CD4-positive, alpha-beta T cell treated with Interleukin-10 for 1 hour (primary cell): ENCODE measurements at regions not wholly inside any gene's neighbourhood (a gene's known extent, or its start where the extent isn't known, plus 50 kb on each side); places are given as distances from the start of the nearest gene placed in this dataset.
"Not testable (repeated sequence)": the region's sequence is repeated elsewhere in the genome, so short reads cannot be mapped to it uniquely, and the experiment has no call there.

Source experiments
- DNase-seq: peaks from one replicate; pipeline ENCODE4 v3.0.0-alpha.2; 2020

GRCh38 chr19:33866696-33867095 lies 70.0 kb downstream of the KCTD15 start:
- DNase-seq = no peak

DNA sequence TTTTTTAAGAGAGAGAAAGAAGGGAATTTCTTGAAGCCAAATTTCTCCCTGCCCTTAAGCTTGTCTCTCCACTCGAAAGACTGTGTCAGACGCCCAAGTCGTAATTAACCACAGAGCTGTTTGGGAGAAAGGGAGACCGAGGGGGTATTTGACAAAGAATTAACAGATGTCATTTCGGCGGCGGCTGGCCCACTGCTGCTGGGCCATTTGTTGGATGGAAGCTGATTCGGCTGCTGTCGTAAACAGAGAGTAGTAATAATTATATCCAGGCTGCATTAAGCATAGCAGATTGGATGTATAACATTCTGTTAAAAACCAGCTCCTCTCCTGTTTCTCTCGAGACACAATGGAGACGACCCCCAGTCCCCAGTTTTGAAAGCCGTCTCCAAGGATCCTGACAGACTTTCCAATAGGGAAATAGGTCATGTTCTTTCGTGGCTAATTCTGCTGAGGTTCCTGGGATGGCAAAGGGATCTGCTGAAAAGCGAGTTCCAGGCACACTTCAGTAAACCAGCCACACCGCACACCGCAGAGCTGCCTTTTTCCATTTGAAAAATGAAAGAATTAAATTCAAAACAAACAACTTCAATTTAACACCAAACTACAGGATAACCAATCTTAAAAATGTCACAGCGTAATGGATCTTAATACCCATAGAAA lies 71.5 kb downstream of the KCTD15 start:
- DNase-seq = no peak

DNA sequence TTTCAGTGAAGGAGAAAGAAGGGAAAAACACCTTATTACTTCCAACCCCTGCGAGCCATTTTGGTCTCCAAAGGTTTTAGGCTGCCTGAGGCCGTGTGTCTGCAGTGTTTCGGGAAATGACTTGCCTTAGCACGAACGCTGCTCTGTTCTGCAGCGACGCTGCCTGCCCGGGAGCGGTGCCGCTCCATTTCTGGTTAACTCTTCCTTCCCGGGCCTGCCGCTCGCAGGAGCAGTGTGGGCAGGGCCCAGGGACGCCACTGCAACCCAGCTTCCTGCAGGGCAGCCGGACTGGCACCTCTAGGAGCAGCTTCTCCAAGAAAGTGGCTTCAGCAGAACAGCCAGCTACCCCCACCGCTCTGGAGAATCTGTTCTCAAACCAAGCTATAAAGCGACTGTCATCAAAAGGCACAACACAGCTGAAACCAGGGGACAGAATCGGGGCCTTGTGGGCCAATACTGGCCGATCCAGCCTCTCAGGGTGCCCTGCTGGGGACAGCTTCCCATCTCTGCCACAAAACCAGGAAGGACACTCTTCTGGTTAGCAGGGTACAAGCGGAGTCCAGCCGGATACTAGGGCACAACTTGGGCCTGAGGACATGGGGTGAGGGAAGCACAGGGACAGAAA lies 72.2 kb downstream of the KCTD15 start:
- DNase-seq = no peak

GRCh38 chr19:33870298-33870932 lies 73.7 kb downstream of the KCTD15 start:
- not testable (repeated sequence) for DNase-seq

GRCh38 chr19:33871605-33872004 lies 74.9 kb downstream of the KCTD15 start:
- no peak for DNase-seq

GRCh38 chr19:33872445-33873320 lies 76.0 kb downstream of the KCTD15 start:
- no peak for DNase-seq

GRCh38 chr19:33875071-33875470 lies 78.4 kb downstream of the KCTD15 start:
- no peak for DNase-seq

- no peak for DNase-seq
These were observed 79.5 kb downstream of the KCTD15 start for GRCh38 chr19:33876192-33876591.

- DNase-seq = no peak
These were observed 81.4 kb downstream of the KCTD15 start for GRCh38 chr19:33878030-33878544.

DNA sequence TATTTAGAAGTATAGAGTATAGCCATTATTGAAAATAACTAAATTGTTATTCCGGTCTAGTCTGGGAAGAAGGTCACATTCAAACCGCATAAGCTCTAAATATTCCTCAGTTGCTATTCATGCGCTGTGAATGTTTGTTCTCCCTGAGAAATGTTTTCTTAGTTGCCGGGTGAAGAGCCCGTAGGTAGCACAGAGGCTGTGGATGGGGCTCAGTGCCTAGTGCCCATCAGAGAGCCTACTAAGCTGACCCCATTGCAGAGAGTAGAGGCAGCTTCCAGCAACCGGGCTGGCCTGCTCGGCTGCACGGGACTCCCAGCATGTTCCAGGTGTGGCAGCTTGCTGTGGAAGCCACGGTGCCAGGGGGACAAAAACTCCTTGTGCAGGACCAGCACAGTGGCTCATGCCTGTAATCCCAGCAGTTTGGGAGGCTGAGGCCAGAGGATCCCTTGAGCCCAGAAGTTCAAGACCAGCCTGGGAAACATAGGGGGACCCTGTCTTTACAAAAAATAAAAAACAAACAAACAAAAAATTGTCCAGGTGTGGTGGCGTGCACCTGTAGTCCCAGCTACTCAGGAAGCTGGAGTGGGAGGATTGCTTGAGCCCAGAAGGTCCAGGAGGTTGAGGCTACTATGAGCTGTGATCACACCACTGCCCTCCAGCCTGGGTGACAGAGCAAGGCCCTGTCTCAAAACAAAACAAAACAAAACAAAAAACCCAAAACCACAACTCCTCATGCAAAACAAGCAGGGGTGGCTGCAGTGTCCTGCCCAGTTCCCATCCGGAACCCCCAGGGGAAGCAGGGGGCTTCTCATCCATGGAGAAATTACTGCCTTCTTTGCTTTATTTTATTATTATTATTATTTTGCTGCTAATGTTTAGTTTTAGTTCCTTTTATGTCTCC lies 82.5 kb downstream of the KCTD15 start:
- DNase-seq = no peak

DNA sequence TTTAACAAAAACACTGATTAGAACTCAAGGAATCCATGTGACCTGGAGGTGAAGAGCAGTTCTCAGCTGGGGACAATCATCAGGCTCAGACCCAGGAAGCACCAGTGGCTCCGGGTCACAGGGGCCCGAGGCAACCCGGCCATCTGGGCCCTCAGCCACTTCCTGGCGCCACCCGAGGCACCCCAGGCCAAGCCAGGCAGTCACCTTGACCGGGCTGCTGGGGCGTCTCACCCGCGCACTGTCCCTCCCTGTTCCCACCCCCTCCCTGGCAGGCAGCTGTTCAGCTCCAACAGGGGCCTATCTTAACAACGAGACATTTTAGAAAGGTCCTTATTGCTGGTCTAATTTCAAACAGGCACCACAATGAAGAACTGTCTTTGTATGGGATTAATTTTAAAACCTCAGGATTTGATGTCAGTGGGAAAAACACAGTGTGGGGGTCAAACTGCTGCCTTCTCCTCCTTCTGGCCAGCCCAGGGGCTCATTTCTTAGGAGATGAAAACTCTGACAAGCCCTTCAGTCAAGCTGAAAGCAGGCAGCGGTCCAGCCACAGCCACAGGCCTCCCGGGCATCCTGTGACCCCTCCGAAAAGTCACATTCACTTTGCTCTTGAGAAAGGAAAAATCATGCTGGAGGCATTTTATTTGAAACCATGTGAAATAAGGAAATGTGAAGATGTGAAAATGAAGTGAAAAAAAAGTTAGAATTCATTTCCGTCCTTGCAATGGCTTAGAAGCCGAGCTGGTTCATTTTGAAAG lies 83.3 kb downstream of the KCTD15 start:
- DNase-seq = no peak

DNA sequence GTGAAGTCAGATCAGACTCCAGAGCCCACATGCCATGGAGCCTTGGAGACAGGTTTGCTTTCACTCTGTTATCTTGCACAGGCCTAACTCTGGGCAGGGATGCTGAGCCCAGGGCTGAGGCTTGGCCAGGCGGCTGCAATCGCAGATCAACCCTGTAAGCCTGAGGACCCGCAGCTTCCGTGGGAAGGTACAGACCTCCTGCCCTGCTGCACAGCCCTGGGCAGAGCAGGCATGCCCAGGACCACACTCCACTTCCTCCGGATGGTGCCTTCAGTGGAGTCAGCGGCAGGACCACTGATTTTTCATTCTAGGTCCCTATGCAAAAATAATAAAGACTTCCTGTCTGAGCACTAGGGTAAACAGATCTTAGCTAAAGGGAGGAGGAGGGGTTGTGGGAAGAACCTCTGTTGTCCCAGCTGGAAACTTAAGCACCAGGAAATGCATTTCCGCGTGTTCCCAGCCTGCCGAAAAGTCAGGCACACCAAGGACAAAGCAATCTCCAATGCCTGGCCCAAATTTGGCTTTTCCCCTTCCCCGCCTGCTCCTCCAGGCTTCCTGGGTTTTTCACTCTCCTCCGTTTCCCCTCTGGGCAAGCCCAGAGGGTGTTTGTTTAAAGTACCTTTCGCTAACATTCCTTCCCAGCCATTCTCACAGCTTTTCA lies 87.3 kb downstream of the KCTD15 start:
- no peak for DNase-seq

DNA sequence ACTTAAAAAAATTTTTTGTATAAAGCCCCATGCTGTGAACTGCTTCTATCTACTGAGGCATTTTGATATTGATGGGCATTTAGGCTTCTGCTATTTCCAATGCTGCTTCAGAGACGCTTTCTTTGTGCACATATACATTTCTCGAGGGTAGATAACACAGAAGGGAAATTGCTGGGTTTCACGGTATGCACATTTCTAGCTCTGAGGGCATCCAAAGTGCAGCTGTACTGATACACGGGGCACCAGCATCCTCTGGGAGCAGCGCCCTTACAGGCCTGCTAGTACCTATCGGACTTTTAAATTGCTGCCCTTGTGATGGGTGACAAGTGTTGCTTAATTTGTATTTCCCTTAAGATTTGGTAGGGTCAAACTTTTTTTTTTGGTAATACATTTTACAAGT lies 88.6 kb downstream of the KCTD15 start:
- no peak for DNase-seq

DNA sequence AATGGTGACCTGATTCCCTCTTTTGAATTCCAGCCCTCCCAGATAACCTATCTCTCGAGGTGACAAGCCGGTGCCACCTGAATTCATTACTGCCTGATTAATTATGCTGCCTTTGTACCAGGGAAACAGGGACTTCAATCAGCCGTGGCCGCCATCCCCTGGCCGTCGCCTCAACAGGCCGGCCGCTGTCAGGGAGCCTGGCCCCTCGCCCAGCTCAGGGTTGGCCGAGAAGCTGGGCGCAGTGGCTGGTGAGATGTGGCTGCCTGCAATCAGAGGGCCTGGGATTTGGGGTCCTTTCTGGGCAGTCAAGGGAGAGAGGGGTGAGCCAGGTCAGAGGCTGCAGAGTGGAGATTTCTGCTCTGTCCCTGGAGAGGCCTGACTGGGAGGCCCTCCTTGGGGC lies 91.2 kb downstream of the KCTD15 start:
- no peak for DNase-seq

- no peak for DNase-seq
These were observed 92.0 kb downstream of the KCTD15 start for GRCh38 chr19:33888665-33889064.

DNA sequence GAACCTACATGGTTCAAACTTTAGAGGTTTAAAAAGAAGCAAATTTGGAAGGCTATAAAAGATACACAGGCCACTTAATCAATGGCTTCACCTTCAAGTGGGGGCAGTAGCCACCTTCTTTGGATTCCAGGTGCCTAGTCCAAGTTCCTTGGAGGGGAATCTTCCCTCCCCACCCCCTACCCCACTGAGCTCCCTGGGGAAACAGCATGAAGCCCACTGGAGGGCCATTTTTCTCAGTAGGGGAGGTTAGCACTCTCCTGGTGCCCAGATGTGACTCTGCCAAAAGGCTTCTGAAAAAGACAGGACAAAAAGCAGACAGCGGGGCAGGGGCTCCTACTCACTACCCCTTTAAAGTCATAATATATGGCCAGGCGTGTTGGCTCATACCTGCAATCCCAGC lies 93.9 kb downstream of the KCTD15 start:
- no peak for DNase-seq

DNA sequence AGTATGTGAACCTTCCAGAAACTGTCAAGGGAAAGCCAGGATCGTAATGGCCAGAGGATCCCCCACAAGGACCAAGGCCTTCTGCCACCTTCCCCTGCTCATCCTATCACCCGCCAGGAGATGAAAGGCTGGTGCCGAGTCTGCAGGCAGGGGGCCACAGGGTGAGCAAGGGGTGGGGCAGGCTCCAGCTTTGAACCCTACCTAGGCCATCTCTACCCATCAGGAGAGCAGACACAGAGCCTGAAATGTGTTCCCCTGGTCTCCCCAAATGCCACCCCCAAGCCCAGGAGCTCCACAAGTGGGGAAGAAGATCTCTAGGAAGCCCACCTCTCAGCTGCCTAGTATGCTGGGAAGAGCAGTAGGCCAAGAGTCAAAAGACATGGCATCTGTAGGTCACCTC lies 95.1 kb downstream of the KCTD15 start:
- DNase-seq = no peak

GRCh38 chr19:33894787-33895186 lies 98.1 kb downstream of the KCTD15 start:
- DNase-seq = no peak

DNA sequence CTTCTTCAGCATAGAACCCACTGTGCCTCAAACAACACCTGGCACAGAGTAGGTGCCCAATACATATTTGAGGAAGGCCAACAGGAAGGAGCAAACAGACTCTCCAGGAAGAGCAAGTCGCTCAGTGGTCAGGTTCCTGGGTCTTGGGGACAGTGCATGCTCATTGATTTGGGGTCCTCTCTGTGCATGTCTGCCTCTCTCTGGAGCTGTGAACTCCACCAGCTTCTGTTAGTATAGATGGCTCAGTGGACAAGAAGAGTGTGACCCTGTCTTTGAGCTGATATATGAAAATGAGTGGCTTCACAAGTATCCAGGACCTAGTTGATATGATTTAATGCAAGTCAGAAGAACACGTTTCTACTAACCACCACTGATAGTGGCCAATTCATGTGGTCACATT lies 98.7 kb downstream of the KCTD15 start:
- no peak for DNase-seq

GRCh38 chr19:33898062-33898677 lies 101.5 kb downstream of the KCTD15 start:
- no peak for DNase-seq
